ENCODE measurements at regions not wholly inside any gene's neighbourhood (a gene's known extent, or its start where the extent isn't known, plus 50 kb on each side); places are given as distances from the start of the nearest gene placed in this dataset.

DNA sequence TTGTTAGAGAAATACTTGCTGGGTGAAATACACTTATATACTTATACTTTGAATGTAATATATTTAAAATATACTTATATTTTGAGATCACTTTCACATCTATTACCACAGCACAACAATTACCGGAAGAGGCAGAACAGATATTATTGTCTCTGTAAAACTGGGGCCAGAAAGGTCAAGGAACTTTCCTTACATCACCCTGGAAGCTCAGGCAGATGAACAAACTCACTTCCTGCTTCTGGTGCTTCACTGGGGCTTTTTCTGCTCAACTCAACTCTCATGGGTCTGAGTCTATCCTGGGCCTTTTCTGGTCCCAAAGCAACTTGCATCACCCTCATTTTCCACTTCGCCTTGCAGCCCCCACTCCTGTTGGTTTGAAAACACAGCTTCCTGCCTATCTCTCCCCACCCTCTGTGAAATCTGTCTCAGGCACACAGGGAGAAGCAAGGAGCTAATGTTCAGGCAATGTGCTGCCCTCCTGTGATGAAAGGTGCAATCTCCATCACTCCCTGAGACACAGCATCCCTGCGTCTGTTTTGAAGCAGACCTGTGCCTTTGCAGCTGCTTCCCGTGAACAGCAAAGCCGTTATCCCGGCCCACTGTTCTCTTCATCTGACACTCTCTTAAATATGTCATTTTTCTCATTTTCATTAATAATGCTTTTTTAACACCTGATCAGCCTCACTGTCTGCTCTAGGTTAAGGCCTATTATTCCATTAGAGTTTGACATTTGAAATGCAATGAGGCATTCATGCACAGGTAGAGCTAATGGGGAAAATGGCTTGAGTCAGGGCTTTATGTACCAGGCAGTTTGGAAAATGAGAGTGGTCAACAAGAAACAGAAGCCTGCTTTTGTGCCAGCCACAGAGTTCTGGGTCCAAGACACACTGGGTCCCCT, 251.9 kb upstream of the CHAC2 start:
- H3K4me3 ChIP-seq: no peak overlapping the region
- no peak for DNase-seq
- 71 to 89% methylated on average over 6 of the region's 6 CpGs for WGBS, 2 donors
- H3K9me3 ChIP-seq: no peaks in the 10 kb centered on the region
- H3K4me1 ChIP-seq: no peaks in the 10 kb centered on the region
- no peak overlapping the region for H3K27ac ChIP-seq
- peak in 1 of 2 donors; percentile 34 for ATAC-seq (ENCODE audit: low FRiP score in 2 of 2)
- H3K27me3 ChIP-seq: no peaks in the 10 kb centered on the region
- H3K36me3 ChIP-seq: no peaks in the 10 kb centered on the region
- TF ChIP-seq EP300 (IDR thresholded peaks at IDR 0.05) (no peak), POLR2A (IDR thresholded peaks at IDR 0.05) (no peak), POLR2AphosphoS5 (IDR thresholded peaks at IDR 0.05) (no peak)
- TF ChIP-seq, protein P1, sequence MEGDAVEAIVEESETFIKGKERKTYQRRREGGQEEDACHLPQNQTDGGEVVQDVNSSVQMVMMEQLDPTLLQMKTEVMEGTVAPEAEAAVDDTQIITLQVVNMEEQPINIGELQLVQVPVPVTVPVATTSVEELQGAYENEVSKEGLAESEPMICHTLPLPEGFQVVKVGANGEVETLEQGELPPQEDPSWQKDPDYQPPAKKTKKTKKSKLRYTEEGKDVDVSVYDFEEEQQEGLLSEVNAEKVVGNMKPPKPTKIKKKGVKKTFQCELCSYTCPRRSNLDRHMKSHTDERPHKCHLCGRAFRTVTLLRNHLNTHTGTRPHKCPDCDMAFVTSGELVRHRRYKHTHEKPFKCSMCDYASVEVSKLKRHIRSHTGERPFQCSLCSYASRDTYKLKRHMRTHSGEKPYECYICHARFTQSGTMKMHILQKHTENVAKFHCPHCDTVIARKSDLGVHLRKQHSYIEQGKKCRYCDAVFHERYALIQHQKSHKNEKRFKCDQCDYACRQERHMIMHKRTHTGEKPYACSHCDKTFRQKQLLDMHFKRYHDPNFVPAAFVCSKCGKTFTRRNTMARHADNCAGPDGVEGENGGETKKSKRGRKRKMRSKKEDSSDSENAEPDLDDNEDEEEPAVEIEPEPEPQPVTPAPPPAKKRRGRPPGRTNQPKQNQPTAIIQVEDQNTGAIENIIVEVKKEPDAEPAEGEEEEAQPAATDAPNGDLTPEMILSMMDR (IDR thresholded peaks at IDR 0.05): peak in 1 of 6 experiments; percentile 20

DNA sequence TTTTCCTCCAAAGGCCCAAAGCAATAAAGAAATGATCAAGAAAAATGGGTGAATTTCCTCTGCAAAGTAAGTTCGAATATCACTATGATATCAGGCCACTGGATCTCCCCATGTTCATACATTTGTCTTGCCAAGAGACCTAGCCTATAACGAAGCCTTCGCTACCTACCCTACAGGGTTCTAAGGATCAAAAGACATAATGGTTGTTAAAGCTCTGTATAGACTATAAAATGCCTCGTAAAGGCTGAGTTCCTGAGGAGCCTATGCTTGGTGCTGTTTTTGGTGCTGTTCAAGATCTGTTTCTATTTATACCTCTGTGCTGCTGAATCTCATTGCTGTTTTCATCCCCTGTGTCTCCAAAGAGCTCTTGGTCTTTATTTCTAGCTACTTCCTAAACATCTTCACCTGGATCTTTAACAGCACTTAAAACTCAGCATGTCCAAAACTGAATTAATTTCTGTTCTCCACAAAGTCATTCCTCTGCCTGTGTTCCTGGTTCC, 254.4 kb upstream of the CHAC2 start:
- H3K4me1 ChIP-seq: no peaks in the 10 kb centered on the region
- H3K27me3 ChIP-seq: no peaks in the 10 kb centered on the region
- DNase-seq: no peak
- WGBS, 2 donors: 82 to 91% methylated on average over 4 of the region's 4 CpGs
- no peak overlapping the region for H3K4me3 ChIP-seq
- no peaks in the 10 kb centered on the region for H3K36me3 ChIP-seq
- TF ChIP-seq EP300 (IDR thresholded peaks at IDR 0.05) (no peak), POLR2A (IDR thresholded peaks at IDR 0.05) (no peak)
- ATAC-seq (ENCODE audit: low FRiP score in 2 of 2): no peak
- no peaks in the 10 kb centered on the region for H3K9me3 ChIP-seq
- H3K27ac ChIP-seq: no peak overlapping the region

DNA sequence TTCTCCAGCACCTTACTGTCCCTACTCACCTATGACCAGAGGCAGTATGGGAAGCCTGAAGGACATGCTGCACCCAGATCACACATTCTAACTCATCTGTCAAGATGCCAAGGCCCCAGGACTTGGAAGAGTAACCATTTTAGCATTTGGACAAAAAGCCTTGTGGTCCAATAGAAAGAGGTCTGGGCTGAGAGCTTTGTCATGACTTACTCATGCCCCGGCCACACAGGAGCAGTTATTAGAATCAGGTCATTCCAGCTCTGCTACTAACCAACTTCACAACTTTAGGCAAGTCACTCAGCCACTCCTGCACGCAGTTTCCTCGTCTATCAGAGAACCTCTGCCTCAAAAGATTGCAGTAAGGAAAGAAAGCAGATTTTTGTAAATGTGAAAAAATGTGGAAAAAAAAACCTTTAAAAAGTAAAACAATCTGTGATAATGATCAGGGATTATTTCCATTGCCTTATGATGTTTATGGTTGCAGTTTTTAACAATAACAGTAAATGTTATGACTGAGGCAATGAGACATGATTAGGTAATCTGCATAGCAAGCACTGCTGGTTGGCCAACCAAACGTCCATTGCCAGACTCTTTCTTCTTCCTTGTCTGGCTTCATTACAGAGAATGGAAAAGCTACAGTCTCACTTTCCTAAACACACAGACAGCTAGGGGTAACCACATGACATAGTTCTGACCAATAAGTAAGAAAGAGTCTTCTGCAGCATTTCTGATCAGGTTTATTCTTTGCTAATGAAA, 255.4 kb upstream of the CHAC2 start:
- ATAC-seq (ENCODE audit: low FRiP score in 2 of 2): no peak
- no peak overlapping the region for H3K27ac ChIP-seq
- DNase-seq: no peak

DNA sequence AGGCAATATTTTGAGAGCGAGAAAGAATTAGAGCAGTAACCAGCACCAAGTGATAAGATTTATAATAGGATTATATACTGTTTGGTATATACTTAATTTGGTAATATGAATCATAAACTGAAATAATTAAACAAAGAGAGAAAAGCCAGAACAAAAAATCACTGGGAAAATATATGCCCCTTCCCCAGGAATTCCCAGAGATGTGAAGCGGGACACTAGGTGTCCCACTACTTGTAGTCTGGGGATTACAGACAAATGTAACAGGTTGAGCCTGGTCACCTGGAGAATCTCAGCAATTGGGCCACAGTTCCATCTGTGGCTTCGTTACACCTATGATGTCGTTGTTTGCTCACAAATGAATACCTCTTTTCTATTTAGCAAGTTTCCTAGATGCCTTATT, 256.1 kb upstream of the CHAC2 start:
- no peak for ATAC-seq (ENCODE audit: low FRiP score in 2 of 2)

More for the DNA sequence above, 255.4 kb upstream of the CHAC2 start:
- 63 to 73% methylated on average over 4 of the region's 4 CpGs for WGBS, 2 donors
- Histone ChIP-seq H3K4me3 (no peak overlapping the region), H3K27me3 (no peaks in the 10 kb centered on the region), H3K4me1 (no peaks in the 10 kb centered on the region), H3K36me3 (no peaks in the 10 kb centered on the region), H3K9me3 (no peaks in the 10 kb centered on the region)
- no peak for TF ChIP-seq POLR2A (IDR thresholded peaks at IDR 0.05)
- no peak for TF ChIP-seq EP300 (IDR thresholded peaks at IDR 0.05)
- TF ChIP-seq, protein P1 (IDR thresholded peaks at IDR 0.05): no peak
- no peak for TF ChIP-seq POLR2AphosphoS5 (IDR thresholded peaks at IDR 0.05)

More for the DNA sequence above, 256.1 kb upstream of the CHAC2 start:
- H3K27ac ChIP-seq: no peak overlapping the region
- no peaks in the 10 kb centered on the region for H3K9me3 ChIP-seq
- TF ChIP-seq, protein P1 (IDR thresholded peaks at IDR 0.05): no peak
- TF ChIP-seq EP300 (IDR thresholded peaks at IDR 0.05) (no peak), POLR2AphosphoS5 (IDR thresholded peaks at IDR 0.05) (no peak), POLR2A (IDR thresholded peaks at IDR 0.05) (no peak)
- no peaks in the 10 kb centered on the region for H3K36me3 ChIP-seq
- no peaks in the 10 kb centered on the region for H3K4me1 ChIP-seq
- H3K4me3 ChIP-seq: no peak overlapping the region
- WGBS, 2 donors: 93 to 95% methylated on average over 4 of the region's 4 CpGs
- H3K27me3 ChIP-seq: no peaks in the 10 kb centered on the region
- no peak for DNase-seq
